HG03520 (cell line): ENCODE measurements at regions not wholly inside any gene's neighbourhood (a gene's known extent, or its start where the extent isn't known, plus 50 kb on each side); places are given as distances from the start of the nearest gene placed in this dataset.

Source experiments
- ATAC-seq: cut with Tn5 transposase; IDR thresholded peaks from one replicate; pipeline ENCODE4 v1.9.1; 2021; ENCODE audit warnings: mild to moderate bottlenecking, moderate library complexity; ENCODE audit not compliant: unreplicated experiment

DNA sequence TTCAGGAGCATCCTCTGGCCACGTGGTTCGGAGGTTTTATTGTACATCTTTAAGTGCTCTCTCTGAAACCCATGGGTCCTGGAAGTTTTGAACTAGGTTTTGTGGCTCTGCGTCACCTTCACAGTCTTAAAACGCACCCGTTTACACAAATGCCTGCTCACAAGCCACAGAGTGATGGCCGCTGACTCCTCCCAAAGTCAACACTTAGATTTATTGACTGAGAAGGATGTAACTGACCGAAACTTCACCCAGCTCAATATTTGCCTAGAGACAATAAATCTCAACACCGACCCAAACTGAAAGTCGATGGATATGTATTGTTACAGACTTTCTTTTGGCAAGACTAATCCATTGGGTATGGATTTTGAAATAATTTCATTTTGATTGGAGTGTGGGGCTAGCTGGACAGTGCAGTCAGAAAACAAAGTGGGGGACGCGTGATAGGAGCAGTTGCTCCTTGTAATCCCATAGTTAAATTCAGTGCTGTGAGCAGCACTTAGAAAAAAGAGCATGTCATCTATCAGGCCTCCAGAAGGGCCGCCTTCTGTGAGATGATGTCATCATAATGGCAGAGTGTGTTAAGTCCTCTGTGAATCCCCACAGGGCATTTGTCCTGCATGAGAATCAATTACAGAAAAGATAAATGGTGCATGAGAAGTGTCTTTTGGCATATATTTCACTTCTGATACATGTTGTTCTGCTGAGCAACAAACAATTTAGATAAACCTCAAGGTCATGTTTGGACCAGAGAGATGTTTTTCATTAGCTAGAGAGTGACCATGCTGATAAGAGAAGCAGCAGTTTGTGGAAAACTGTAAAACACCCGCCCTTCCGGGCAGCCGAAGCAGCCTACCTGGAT, 183.7 kb downstream of the INO80D start:
- no peak for ATAC-seq

DNA sequence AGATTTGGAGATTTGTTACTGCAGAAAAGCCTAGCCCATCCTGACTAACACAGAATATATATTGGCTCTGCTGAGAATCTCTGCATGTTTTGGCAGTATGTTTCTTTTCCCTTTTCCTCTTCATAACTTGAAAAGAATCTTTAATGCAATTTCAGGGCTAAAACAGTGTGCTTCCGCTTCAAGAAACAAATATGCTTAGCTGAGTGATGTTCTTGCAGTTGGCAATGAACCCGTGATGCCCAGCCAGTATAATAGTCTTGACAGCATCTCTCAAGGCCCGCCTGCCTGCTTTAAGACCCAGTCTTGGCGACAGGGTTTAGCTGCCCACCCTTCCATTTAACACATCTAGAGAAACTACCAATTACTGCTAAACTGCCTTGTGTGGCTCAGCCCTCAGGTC, 184.5 kb downstream of the INO80D start:
- no peak for ATAC-seq

DNA sequence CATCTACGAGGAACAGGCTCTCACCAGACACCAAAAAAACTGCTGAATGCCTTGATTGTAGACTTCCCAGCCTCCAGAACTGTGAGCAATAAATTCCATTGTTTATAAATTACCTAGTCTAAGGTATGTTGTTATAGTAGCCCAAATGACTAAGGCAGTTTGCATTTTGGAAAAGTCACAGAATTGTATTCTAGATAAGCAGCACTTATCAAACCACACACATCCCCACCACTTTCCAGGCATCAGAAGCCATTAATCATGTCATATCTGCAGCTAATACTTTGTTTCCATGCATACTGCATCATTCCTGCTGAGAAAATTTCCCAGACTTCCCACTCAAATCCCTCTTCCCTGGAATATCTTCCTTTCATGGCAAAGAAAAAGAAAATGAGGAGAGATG, 187.2 kb downstream of the INO80D start:
- ATAC-seq, result no peak

DNA sequence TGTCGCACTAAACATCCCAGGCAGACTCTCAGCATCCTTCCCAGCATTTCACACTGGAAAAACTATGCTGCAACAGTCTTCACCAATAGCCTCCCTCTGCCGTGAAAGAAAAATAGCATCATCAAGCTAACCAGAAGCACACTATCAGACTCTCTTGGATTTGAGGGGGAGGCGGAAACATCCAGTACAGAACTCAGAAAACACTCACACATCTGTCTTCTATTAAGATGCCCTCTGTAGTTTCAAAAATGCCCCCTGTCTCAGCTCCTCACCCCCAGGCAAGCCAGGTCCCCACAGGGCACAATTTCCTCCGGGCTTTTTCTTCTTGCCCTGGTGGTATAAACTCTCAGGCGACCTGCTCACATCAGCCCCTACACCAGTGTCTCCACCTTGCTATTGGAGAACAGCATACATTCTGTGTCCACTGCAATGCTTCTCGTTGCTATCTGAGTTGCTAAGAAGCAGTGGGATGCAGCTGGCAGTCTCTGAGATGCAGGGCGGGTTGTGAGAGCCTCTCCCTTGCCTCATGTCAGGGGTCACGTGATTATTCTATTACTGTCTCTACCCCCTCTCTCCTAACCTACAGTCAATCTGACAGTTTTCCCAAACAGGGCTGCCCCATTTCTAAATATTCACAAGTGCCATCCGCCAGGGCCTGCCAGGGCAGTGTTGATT, 189.9 kb downstream of the INO80D start:
- ATAC-seq, result no peak

DNA sequence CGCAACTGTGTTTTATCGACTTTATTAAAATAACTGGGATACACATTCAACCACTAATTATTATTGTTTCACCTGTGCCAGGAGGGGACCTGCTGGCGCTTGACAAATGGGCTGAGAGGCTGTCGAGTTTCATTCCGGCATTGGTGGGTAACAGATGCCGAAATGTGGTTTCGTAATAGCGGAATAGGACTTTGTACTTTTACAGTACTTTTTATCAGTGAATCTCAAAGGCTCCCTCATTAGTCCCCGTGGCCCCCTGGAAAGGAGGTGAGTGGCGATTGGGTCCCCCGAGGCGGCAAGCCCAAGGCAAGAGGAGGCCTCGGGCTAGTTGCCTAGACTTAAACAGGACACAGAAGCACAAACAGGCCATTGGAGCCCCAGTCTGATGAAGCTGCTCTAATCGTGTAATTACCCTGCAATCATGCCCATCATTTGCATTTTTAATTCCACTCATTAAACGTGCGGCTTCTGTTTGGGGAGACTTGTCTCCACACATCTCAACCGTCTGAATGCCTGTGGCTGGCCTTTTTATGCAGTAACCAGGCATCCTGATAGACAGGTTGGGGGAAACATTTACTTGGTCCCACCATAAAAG, 193.2 kb downstream of the INO80D start:
- ATAC-seq, result no peak

DNA sequence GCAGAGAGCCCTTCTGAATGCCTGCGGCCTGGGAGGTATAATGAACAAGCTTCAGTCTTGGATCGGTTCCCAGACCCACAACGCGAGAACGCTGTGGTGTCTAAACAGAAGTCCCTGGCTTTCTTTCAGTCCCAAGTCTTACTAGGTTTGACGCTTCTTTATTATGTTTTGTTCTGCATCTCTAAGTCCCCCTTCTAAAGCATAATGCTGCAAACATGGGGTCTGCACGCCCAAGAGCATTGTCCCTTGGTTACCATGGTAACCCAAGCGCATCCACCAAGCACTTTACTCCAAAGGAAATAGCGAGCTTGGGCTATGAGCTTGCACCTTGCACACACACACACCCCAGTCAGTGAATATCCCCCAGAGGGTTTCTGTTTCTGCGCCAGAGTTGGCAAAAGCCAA, 193.7 kb downstream of the INO80D start:
- no peak for ATAC-seq

DNA sequence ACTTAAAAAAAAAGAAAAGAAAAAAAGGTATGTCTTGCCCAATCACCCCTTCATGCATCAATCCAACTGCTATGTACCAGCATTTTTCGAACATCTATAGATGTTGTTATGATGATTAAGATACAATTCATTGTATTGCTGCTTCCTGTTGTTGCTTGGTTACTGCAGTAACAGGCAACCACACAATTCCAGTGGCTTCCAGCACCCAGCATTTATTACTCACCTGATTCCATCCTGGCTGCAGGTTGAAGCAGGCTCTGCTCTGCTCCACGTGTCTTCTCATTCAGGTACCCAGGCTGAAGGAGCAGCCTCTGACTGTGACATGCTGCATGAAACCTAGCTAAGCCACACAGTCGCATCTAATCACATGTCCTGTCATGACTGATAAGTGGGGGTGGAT, 196.9 kb downstream of the INO80D start:
- ATAC-seq, result no peak

DNA sequence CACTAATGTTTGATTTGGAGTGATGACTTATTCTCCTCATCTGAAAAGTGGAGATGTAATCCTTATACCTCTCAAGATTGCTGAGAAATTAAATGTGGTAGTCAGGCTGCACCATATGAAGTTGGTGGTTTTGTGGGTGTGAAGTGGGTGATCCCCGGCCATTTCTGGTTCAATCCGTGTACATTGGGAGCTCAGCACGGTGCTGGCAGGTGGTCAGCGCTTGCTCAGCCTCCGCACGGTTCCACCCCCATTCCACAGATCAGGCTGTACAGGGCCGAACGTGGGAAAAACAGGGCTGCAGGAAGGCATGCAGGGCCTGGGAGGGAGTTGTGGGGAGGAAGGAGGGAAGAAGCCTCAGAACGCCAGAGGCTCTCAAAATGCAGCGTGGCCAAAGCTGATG, 198.3 kb downstream of the INO80D start:
- no peak for ATAC-seq

DNA sequence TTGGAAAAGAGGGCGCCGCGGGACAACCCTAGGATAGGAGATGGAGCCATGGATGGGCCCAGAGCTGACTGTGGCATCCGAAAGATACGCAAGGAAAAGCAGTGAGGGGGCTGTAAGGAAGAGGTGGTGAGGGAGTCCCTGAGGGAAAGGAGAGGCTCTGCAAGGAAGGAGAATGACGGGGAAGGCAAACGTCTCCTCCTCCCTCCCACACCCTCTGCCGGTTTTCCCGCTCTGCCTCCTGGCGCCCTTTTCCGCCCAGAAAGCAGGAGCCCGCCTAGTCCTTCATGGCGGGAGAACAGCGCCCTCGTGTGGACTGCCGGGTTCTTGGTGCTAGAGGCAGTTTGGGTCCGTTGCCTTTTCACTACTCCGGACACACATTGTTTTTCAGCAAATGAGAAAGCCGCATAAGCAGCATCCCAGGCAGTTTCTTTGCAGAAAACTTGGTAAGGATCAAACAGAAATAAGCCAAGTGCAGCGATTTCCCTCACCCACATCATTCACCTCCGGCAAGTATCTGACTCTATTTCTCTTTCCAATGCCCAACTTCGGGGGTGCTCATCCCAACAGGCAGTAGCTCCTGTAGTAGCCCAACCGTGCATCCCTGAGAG, 200.4 kb downstream of the INO80D start:
- no peak for ATAC-seq

DNA sequence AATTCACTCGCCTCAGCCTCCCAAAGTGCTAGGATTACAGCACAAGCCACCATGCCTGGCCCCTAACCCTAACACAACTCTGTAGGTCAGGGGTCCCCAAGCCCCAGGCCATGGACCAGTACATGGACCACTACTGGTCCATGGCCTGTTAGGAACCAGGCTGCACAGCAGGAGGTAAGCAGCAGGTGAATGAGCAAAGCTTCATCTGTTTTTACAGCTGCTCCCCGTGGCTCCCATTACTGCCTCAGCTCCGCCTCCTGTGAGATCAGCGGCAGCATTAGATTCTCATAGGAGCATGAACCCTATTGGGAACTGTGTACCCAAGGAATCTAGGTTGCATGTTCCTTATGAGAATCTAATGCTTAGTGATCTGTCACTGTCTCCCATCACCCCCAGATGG, 201.7 kb downstream of the NRP2 start:
- ATAC-seq, result no peak

DNA sequence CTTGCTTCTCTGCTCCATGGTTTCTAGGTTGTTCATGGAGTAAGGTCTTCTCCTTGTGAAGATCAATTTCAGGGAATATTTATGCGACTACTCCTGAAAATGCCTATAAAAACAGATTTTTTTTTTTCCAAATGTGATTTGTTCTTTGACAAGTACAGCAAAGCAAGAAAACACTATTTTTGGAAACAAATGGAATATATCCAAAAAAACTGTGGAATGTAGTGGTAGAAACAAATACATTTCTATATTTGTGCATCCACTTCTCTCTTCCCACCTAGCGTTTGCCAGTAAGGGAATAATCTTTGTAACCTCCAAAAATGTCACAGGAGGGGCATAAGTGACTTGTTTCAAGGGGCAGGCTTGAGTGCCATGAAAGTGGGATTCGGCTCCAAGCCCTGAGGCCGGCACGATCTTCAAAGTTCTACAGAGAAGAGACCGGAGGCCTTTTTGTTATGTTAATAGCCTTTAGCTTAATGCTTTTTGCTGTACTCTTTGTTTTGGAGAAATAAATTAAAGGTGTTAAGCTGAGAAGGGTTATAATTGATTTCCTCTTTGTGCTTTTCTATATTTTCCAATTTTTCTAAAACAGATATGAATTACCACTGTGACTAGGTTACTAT, 200.6 kb downstream of the NRP2 start:
- no peak for ATAC-seq

DNA sequence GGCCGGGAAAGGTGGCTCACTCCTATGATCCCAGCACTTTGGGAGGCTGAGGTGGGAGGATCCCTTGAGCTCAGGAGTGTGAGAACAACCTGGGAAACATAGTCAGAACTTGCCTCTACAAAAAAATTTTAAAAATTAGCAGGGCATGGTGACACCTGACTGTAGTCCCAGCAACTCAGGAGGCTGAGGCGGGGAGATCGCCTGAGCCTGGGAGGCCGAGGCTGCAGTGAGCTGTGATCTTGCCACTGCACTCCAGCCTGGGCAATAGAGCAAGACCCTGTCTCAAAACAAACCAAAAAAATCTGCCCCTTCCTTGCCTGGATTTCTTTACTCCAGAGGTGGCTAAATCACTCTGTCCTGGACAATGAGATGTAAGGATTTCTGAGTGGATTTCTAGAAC, 197.7 kb downstream of the NRP2 start:
- ATAC-seq, result no peak

DNA sequence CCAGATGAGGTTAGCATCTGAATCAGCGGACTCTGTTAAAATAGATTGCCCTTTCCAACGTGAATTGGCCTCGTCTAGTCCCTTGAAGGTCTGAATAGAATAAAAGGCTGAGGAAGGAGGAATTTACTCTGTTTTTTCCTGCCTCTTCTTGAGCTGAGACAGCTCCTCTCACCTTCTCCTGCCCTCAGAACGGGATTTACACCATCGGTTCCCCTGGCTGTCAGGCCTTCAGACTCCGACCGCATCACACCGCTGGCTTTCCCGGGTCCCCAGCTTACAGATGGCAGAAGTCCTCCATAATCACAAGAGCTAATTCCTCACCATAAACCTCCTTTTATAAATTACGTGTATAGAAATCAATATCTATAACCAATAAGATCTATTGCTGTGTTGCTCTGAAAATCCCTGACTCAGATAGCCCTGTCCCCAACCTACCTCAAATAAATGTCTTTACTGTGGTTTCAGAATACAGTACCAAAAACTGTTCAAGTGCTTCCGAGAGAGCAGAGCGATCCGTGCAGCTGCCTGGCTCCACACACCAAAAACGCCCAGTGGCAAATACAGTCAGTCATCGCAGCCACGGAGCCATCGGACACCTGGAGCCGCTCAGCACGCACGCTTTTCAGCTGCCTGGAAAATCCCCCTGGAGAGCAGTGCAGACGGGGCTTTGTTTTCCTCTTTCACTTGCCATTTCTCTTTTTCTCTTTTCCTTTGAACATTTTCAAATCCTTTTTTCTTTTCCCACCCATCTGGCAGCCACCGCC, 196.9 kb downstream of the NRP2 start:
- no peak for ATAC-seq

DNA sequence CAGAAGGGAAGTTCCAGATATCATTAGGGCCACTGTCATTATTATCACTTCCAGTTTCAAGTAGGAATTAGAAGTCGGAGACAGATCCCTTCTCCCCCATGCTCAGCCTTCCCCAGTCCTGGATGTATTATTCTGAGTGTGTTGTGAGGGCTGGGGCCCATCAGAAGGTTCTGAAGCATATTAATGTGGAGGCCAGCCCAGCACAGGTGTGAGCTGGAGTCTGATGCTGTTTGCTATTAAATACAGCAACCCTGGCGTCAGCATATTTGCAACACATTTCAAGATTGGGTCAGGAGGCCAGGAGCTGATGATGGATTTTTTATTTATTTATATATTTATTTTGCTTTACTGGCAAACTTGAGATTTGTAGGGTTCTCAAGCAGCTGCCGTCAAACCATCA, 195.2 kb downstream of the NRP2 start:
- ATAC-seq, result no peak

DNA sequence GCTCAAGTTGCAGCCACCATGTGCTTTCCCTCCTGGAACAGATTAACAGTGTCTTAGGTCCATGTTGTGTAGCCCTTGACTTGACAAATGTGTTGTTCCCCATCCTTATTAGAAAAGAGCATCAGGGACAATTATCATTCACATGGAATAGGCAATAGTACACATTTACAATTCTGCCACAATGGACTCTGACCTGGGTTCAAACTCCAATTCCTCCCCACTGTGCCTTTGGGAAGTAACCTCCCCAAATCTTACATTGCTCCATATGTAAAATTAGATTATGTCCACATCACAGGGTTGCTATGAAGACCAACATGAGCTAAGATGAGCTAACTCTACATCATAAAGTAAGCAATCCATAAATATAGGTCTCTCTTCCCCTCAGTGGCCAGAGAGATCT, 193.8 kb downstream of the NRP2 start:
- ATAC-seq, result no peak

DNA sequence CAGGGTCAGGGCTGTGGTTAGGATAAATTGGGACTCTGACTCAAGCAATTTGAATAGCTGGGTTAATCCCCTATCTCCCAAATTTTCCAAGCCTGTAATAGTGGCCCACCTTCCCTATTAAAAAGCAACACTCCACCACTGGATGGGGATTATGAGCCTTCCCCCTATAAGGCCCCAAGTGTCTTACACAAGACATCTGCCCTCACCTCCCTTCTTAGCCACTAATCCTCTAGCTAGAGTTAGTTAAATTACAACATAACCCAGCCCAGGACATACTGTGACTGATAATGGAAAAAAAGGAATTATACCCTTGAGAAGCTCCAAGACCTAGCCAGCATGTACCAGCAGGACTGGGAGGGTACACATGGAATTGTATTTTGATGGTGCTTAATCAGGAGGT, 190.4 kb downstream of the NRP2 start:
- ATAC-seq, result no peak

DNA sequence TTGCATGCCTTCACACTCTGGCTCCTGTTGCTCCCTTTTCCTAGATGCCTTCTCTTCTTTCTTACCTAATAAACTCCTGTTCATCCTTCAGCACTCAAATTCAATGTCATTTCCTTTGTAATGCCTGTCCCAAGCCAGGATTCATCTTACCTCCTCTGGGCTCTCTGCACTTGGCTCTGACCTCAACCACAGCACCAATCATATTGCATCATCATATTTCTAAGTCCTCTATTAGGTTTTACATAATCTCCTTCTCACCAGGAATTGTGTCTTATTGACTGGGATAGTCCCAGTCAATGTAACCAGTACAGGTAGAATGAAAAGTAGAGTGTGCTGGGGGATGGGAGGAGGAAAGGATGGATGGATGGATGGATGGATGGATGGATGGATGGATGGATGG, 187.1 kb downstream of the NRP2 start:
- no peak for ATAC-seq

DNA sequence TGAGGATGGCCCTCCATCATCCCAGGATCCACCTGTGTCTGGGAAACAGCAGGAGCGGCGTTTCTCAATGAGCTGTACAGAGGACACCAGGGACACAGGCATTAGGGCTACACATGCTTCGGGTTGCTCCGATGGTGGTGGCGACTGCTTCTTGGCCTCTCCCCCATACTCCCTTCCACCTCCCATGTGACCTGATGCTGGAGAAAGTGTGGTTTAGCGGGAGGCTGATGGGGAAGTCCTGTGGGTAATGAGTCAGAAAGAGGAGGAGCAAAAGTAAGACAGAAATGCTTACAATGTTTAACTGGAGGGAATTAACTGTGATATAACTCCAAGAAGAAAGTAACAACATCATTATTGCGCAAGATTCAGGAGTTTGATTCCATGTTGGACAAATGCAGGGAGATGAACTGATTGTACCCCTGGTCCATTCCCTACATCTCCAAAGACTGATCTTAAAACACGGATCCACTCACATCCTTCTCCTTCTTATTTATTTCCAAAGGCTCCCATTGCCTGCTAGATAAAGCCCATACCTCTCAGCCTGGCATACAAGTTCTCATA, 186.6 kb downstream of the NRP2 start:
- ATAC-seq, result no peak

DNA sequence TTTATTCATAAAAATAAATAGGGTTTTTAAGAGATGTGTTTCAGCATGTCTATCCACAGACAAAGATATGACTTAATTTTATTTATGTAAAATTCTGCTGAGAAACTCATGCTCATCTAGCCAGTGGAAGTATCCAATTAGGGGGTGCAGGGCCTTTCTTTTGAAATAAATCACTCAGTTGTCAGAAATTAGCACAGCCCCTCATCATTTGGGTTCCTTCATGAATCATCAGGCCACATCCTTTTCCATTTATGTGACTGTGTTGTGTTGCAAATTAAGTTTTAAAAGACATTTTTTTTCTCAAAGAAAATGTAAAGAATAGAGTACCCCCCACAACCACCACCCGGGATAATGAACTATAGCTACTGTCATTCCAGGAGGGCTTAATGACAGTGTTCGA, 185.8 kb downstream of the NRP2 start:
- no peak for ATAC-seq

DNA sequence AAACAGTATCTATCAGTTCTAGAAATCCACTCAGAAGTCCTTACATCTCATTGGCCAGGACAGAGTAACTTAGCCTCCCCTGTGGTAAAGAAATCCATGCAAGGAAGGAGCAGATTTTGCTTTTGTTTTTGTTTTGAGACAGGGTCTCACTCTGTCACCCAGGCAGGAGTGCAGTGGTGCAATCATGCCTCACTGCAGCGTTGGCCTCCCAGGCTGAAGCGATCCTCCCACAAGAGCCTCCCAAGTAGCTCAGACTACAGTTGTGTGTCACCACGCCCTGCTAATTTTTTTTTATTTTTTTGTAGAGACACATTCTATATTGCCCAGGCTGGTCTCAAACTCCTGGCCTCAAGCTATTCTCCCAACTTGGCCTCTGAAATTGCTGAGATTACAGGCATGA, 185.1 kb downstream of the NRP2 start:
- no peak for ATAC-seq
